Left lung (tissue), 4 donors: ENCODE measurements at regions not wholly inside any gene's neighbourhood (a gene's known extent, or its start where the extent isn't known, plus 50 kb on each side); places are given as distances from the start of the nearest gene placed in this dataset.

Experiments
- ATAC-seq: fragments of 200-7000 bp; cut with Tn5 transposase; one replicate; pipeline ENCODE4 v1.9.1; 2020; ENCODE audit warnings: moderate library complexity
- DNase-seq, 4 donors: peaks; one replicate each; pipeline ENCODE4 v3.0.0-alpha.2; 2013 to 2020
- H3K27ac ChIP-seq, 2 donors: fragments of 200-600 bp; sonication (generic) in 1 of 2; one replicate each; pipeline versions ENCODE4 v1.5.0 to v1.8.0; 2020 to 2021
- H3K27me3 ChIP-seq, 2 donors: fragments of 200-600 bp; sonication (generic) in 1 of 2; one replicate each; pipeline versions ENCODE4 v1.5.0 to v1.8.0; 2020 to 2021
- H3K36me3 ChIP-seq, 2 donors: fragments of 200-600 bp; sonication (generic) in 1 of 2; one replicate each; pipeline versions ENCODE4 v1.5.0 to v1.8.0; 2020 to 2021
- H3K4me1 ChIP-seq, 2 donors: fragments of 200-600 bp; one replicate each; pipeline ENCODE4 v1.8.0; 2021
- H3K4me3 ChIP-seq, 2 donors: fragments of 200-600 bp; sonication (generic) in 1 of 2; one replicate each; pipeline versions ENCODE4 v1.5.0 to v1.8.0; 2020 to 2021; ENCODE audit warnings: mild to moderate bottlenecking in 1 of 2
- H3K9me3 ChIP-seq, 2 donors: fragments of 200-600 bp; sonication (generic) in 1 of 2; one replicate each; pipeline versions ENCODE4 v1.5.0 to v1.8.0; 2020 to 2021
- intact Hi-C, 2 donors: fragments of 100-400 bp; cut with DNase I; formaldehyde crosslinking; loops; one replicate each; pipeline versions ENCODE4 v1.11.2 to v1.14.2; 2022
- TF ChIP-seq, protein P1 (sequence below), 2 donors: fragments of 200-600 bp; sonication (generic) in 1 of 2; IDR thresholded peaks; one replicate each; pipeline versions ENCODE4 v1.5.0 to v1.8.0; 2021; ENCODE audit warnings: antibody characterized with exemption in 2 of 2
- donor health status: DM: no; HTN: yes; CAD: no.
- donor health status: DM: no; HTN: no; CAD: no.

DNA sequence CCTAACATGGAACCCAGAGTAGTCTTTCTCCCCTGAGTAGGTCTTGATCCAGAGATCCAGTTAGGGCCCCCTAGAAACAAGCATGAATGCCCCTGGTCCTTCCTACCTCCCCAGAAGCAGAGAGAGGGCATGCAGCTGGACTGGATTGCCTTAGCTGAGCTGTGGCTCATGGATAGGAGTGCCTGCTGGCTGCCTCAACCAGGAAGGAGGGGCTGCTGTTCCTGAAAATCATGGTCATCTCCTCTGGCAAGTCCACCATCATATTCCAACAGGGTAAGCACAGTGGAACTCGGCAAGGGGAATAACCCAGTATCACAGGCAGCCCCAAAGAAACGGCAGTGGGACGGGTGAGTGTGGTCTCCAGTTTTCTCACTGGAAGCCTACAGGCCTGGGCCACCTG lies 53.1 kb upstream of the ENTPD6 start:
- TF ChIP-seq, protein P1, sequence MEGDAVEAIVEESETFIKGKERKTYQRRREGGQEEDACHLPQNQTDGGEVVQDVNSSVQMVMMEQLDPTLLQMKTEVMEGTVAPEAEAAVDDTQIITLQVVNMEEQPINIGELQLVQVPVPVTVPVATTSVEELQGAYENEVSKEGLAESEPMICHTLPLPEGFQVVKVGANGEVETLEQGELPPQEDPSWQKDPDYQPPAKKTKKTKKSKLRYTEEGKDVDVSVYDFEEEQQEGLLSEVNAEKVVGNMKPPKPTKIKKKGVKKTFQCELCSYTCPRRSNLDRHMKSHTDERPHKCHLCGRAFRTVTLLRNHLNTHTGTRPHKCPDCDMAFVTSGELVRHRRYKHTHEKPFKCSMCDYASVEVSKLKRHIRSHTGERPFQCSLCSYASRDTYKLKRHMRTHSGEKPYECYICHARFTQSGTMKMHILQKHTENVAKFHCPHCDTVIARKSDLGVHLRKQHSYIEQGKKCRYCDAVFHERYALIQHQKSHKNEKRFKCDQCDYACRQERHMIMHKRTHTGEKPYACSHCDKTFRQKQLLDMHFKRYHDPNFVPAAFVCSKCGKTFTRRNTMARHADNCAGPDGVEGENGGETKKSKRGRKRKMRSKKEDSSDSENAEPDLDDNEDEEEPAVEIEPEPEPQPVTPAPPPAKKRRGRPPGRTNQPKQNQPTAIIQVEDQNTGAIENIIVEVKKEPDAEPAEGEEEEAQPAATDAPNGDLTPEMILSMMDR (IDR thresholded peaks at IDR 0.05), result no peak
- peaks cover 0 to 29% of the 10 kb centered on the region in 2 donors for H3K27me3 ChIP-seq
- H3K27ac ChIP-seq, result no peak overlapping the region
- H3K4me3 ChIP-seq, result no peak overlapping the region
- ATAC-seq (no peak), DNase-seq (no peak)
- intact Hi-C loops, result no loop called here
- no peaks in the 10 kb centered on the region for H3K4me1 ChIP-seq
- H3K9me3 ChIP-seq, result no peaks in the 10 kb centered on the region
- H3K36me3 ChIP-seq, result no peaks in the 10 kb centered on the region

DNA sequence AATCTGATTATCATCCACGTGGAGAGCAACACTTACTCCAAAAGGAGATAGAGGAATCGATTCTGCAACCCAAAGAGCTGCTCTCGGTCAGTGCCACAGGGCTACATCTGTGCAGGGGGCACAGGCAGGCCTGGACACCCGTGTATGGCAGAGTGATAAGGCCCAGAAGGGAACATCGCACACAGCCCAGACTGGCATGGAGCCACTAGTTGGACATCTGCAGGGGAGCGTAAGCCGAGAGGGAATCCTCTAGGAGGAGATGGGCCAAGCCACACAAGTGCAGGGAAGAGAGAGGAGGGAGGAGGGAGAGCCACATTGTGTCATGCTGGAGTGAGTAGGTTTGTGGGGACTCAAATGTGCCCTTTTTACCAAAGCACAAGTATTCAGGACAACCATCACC lies 50.4 kb upstream of the ENTPD6 start:
- intact Hi-C loops, result no loop called here
- ATAC-seq (no peak), DNase-seq (no peak)
- Histone ChIP-seq H3K4me3 (no peak overlapping the region), H3K27ac (no peak overlapping the region), H3K36me3 (no peaks in the 10 kb centered on the region), H3K27me3 (peaks cover 13 to 56% of the 10 kb centered on the region in 2 donors), H3K4me1 (peaks cover 5 to 9% of the 10 kb centered on the region in 2 donors), H3K9me3 (no peaks in the 10 kb centered on the region)
- TF ChIP-seq, protein P1 (IDR thresholded peaks at IDR 0.05), result no peak
